ENCODE measurements at regions not wholly inside any gene's neighbourhood (a gene's known extent, or its start where the extent isn't known, plus 50 kb on each side); places are given as distances from the start of the nearest gene placed in this dataset.

DNA sequence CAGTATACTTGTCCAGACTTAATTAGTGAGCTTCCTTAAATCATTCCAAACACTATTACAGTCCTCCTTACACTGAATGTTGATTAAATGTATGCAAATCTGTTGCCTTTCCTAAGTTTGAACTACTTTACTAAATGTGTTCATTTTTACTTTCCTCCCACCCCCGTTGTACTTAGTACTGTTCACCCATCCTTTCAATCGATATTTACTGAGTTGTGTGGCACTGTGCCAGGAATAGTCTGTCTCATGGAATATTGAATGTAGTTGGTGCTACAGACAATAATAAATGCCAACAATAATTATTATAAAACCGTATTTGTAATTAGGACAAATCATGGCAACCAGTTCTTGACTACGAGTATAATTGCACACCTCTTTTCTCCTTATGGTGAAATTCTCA is 335.7 kb downstream of the GPR37 start:
- no peak overlapping the region for H3K27ac ChIP-seq
- WGBS, 2 donors (ENCODE audit: low coverage in 1 of 2), result 85 to 93% methylated on average over 3 to 4 of the region's 4 CpGs
- ATAC-seq, result no peak
- H3K4me1 ChIP-seq, result no peaks in the 10 kb centered on the region
- H3K9me3 ChIP-seq, result no peaks in the 10 kb centered on the region
- H3K36me3 ChIP-seq, result no peaks in the 10 kb centered on the region
- H3K4me3 ChIP-seq, result no peak overlapping the region
- TF ChIP-seq POLR2A (IDR thresholded peaks at IDR 0.05) (no peak), EP300 (IDR thresholded peaks at IDR 0.05) (no peak), POLR2AphosphoS5 (IDR thresholded peaks at IDR 0.05) (no peak)
- TF ChIP-seq, protein P1, sequence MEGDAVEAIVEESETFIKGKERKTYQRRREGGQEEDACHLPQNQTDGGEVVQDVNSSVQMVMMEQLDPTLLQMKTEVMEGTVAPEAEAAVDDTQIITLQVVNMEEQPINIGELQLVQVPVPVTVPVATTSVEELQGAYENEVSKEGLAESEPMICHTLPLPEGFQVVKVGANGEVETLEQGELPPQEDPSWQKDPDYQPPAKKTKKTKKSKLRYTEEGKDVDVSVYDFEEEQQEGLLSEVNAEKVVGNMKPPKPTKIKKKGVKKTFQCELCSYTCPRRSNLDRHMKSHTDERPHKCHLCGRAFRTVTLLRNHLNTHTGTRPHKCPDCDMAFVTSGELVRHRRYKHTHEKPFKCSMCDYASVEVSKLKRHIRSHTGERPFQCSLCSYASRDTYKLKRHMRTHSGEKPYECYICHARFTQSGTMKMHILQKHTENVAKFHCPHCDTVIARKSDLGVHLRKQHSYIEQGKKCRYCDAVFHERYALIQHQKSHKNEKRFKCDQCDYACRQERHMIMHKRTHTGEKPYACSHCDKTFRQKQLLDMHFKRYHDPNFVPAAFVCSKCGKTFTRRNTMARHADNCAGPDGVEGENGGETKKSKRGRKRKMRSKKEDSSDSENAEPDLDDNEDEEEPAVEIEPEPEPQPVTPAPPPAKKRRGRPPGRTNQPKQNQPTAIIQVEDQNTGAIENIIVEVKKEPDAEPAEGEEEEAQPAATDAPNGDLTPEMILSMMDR (IDR thresholded peaks at IDR 0.05), result no peak
- H3K27me3 ChIP-seq, result no peaks in the 10 kb centered on the region

DNA sequence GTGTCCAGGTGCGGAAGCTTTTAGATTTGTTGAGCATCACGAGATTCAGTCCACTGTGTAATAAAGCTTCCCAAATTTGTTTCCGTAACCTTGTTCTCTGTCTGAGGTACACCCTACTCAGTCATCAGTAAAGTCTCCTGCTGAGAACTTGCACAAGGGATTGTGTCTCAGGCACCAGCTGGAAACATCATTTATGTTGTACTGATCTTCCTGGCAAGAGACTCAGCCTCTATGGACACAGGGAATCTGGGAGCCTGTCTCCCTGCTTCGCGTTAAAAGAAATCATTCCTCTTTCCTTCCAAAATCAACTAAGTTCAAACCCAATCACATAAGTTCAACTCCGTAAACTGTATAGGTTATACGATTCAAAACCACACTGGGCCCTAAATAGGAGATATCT is 336.8 kb downstream of the GPR37 start:
- 40 to 77% methylated on average over 1 to 7 of the region's 7 CpGs for WGBS, 2 donors (ENCODE audit: low coverage in 1 of 2)
- Histone ChIP-seq H3K4me3 (no peak overlapping the region), H3K9me3 (no peaks in the 10 kb centered on the region), H3K27ac (no peak overlapping the region), H3K36me3 (no peaks in the 10 kb centered on the region), H3K27me3 (no peaks in the 10 kb centered on the region), H3K4me1 (no peaks in the 10 kb centered on the region)
- peak; percentile 19 for ATAC-seq
- TF ChIP-seq, protein P1 (IDR thresholded peaks at IDR 0.05), result no peak
- TF ChIP-seq EP300 (IDR thresholded peaks at IDR 0.05) (no peak), POLR2AphosphoS5 (IDR thresholded peaks at IDR 0.05) (no peak), POLR2A (IDR thresholded peaks at IDR 0.05) (no peak)

DNA sequence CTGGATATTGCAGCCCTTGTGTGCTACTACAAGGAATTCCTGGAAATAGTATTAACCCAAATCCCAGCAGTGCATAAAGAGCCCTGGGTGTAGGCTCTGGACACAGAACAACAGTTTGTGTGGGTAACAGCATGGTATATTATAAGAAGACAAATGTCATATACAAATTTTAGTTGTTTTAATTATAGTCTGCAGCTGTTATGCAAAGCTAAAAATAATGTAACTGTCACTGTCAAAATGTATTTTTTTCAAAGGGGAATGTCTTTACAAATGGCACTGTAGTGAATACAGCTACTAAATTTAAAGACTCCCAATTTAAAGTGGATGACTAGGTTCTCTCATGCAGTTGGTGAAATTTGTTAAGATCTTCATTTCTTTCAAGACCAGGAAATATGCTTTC is 339.0 kb downstream of the GPR37 start:
- TF ChIP-seq POLR2AphosphoS5 (IDR thresholded peaks at IDR 0.05) (no peak), POLR2A (IDR thresholded peaks at IDR 0.05) (no peak), EP300 (IDR thresholded peaks at IDR 0.05) (no peak)
- TF ChIP-seq, protein P1 (IDR thresholded peaks at IDR 0.05), result no peak
- ATAC-seq, result no peak

DNA sequence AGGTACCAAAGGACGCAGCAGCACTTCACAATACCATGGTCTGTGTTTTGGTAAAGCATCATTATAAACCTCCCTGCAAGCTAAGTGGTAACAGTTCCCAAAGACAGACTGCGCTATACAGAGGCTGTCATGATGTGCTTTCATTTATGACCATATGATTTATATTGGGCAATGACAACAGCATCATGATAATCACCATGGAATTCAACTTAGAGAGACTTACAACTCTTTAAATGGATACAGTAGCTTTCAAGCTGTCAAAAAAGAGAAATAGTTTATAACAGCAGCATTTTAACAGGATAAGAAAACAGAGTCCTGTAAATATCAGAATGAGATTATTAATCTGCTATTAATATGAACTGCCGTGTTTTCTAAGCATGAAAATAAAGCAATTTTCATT is 341.7 kb downstream of the GPR37 start:
- Histone ChIP-seq H3K4me1 (no peaks in the 10 kb centered on the region), H3K27ac (no peak overlapping the region), H3K27me3 (no peaks in the 10 kb centered on the region), H3K4me3 (no peak overlapping the region), H3K9me3 (no peaks in the 10 kb centered on the region), H3K36me3 (no peaks in the 10 kb centered on the region)
- 78 to 81% methylated on average over 3 of the region's 3 CpGs for WGBS, 2 donors (ENCODE audit: low coverage in 1 of 2)
- no peak for TF ChIP-seq POLR2AphosphoS5 (IDR thresholded peaks at IDR 0.05)
- TF ChIP-seq POLR2A (IDR thresholded peaks at IDR 0.05), result no peak
- no peak for ATAC-seq

More for the DNA sequence above, 339.0 kb downstream of the GPR37 start:
- Histone ChIP-seq H3K4me1 (no peaks in the 10 kb centered on the region), H3K27me3 (no peaks in the 10 kb centered on the region), H3K4me3 (no peak overlapping the region), H3K27ac (no peak overlapping the region), H3K36me3 (no peaks in the 10 kb centered on the region), H3K9me3 (no peaks in the 10 kb centered on the region)

DNA sequence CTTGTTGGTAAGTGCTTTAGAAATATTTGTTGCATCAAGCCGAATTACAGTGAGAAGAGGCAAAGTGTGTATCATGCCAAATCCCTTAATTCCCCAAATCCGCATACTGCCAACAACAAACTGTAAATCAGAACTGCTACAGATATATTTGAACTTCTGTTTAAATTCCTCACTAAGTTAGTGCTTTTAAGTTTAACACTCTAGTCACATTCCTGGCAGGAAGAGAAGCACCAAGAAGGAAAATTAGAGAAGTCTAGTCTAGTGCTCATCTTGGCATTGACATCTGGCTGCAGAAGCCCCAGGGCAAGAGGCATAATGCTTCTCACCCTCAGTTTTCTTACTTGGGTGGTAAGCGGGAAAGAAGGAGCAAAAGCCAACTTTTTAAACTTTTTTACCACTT is 343.5 kb downstream of the GPR37 start:
- no peak for TF ChIP-seq POLR2AphosphoS5 (IDR thresholded peaks at IDR 0.05)
- TF ChIP-seq, protein P1 (IDR thresholded peaks at IDR 0.05), result no peak
- TF ChIP-seq POLR2A (IDR thresholded peaks at IDR 0.05), result no peak
- no peak for TF ChIP-seq EP300 (IDR thresholded peaks at IDR 0.05)
- no peaks in the 10 kb centered on the region for H3K9me3 ChIP-seq
- 42 to 49% methylated on average over 3 of the region's 3 CpGs for WGBS, 2 donors (ENCODE audit: low coverage in 1 of 2)
- no peak for ATAC-seq
- no peaks in the 10 kb centered on the region for H3K27me3 ChIP-seq
- no peaks in the 10 kb centered on the region for H3K4me1 ChIP-seq
- H3K27ac ChIP-seq, result no peak overlapping the region
- H3K4me3 ChIP-seq, result no peak overlapping the region
- no peaks in the 10 kb centered on the region for H3K36me3 ChIP-seq
